ENCODE measurements at regions not wholly inside any gene's neighbourhood (a gene's known extent, or its start where the extent isn't known, plus 50 kb on each side); places are given as distances from the start of the nearest gene placed in this dataset.

GRCh38 chr6:5855787-5856470, 150.8 kb downstream of the NRN1 start:
- no peak for TF ChIP-seq EZH2 (IDR thresholded peaks at IDR 0.05)
- TF ChIP-seq POLR2AphosphoS5 (IDR thresholded peaks at IDR 0.05; ENCODE audit: borderline replicate concordance, low read depth, low read length) = no peak
